DOHH2 (cell line): ENCODE measurements at regions not wholly inside any gene's neighbourhood (a gene's known extent, or its start where the extent isn't known, plus 50 kb on each side); places are given as distances from the start of the nearest gene placed in this dataset.

ENCODE experiments used
- H3F3A ChIP-seq: fragments of 200-600 bp; sonication (generic), shearing (Covaris generic); 2 replicates; pipeline ENCODE4 v1.6.0; 2016; ENCODE audit warnings: antibody characterized with exemption, mild to moderate bottlenecking; ENCODE audit not compliant: control insufficient read depth, insufficient read depth
- H3K27ac ChIP-seq: fragments of 200-600 bp; sonication (generic); 2 replicates; pipeline ENCODE4 v1.5.1; 2014; ENCODE audit warnings: low read depth, mild to moderate bottlenecking, low read length, moderate library complexity
- H3K27me3 ChIP-seq: fragments of 200-600 bp; sonication (generic); 2 replicates; pipeline ENCODE4 v1.6.1; 2014; ENCODE audit warnings: mild to moderate bottlenecking, low read length, mixed read lengths; ENCODE audit not compliant: control insufficient read depth
- H3K36me3 ChIP-seq: fragments of 200-600 bp; sonication (generic); 2 replicates; pipeline ENCODE4 v1.6.1; 2014; ENCODE audit warnings: mild to moderate bottlenecking, low read length, moderate library complexity, mixed read lengths; ENCODE audit not compliant: control insufficient read depth
- H3K4me1 ChIP-seq: fragments of 200-600 bp; sonication (generic); 2 replicates; pipeline ENCODE4 v1.6.1; 2014; ENCODE audit warnings: mild to moderate bottlenecking, low read length, mixed read lengths; ENCODE audit not compliant: control insufficient read depth
- H3K4me2 ChIP-seq: fragments of 200-600 bp; sonication (generic); 2 replicates; pipeline ENCODE4 v1.6.0; 2014; ENCODE audit warnings: mild to moderate bottlenecking, low read length, moderate library complexity
- H3K4me3 ChIP-seq: fragments of 200-600 bp; sonication (generic); 2 replicates; pipeline ENCODE4 v1.5.1; 2014; ENCODE audit warnings: mild to moderate bottlenecking, low read length, mixed read lengths
- H3K79me2 ChIP-seq: fragments of 200-600 bp; sonication (generic); 2 replicates; pipeline ENCODE4 v1.6.1; 2014; ENCODE audit warnings: mild to moderate bottlenecking, low read length, mixed read lengths; ENCODE audit not compliant: control insufficient read depth
- H3K9me2 ChIP-seq: fragments of 200-600 bp; sonication (generic); replicated peaks from 2 replicates; pipeline ENCODE4 v1.6.1; 2014; ENCODE audit warnings: mild to moderate bottlenecking, low read length, mixed read lengths; ENCODE audit not compliant: control insufficient read depth
- H3K9me3 ChIP-seq: fragments of 200-600 bp; sonication (generic); 2 replicates; pipeline ENCODE4 v1.6.1; 2014; ENCODE audit warnings: antibody characterized with exemption, low read length, mixed read lengths; ENCODE audit not compliant: control insufficient read depth, insufficient read depth
- H4K20me1 ChIP-seq: fragments of 200-600 bp; sonication (generic); 2 replicates; pipeline ENCODE4 v1.6.0; 2014; ENCODE audit warnings: low read depth, mild to moderate bottlenecking, antibody characterized with exemption, low read length, moderate library complexity; ENCODE audit not compliant: control insufficient read depth, insufficient read depth
- CTCF ChIP-seq: fragments of 200-600 bp; sonication (generic); IDR thresholded peaks from one replicate; pipeline ENCODE4 v1.5.1; 2014; ENCODE audit warnings: antibody characterized with exemption, mild to moderate bottlenecking, low read depth, low read length; ENCODE audit not compliant: poor library complexity, severe bottlenecking
- EZH2phosphoT487 ChIP-seq: fragments of 200-600 bp; sonication (generic); IDR thresholded peaks from 2 replicates; pipeline ENCODE4 v1.6.1; 2017; ENCODE audit warnings: borderline replicate concordance, mild to moderate bottlenecking, antibody characterized with exemption, low read length, moderate library complexity, mixed read lengths

GRCh38 chr5:93658044-93658443 is 75.0 kb downstream of the NR2F1 start:
- H3K4me2 ChIP-seq = no peak overlapping the region
- H3K27ac ChIP-seq = no peak overlapping the region
- H3K27me3 ChIP-seq = no peaks in the 10 kb centered on the region
- no peak for TF ChIP-seq CTCF
- TF ChIP-seq EZH2phosphoT487 = no peak
- H4K20me1 ChIP-seq = no peaks in the 10 kb centered on the region
- no peaks in the 10 kb centered on the region for H3F3A ChIP-seq
- no peaks in the 10 kb centered on the region for H3K79me2 ChIP-seq
- no peaks in the 10 kb centered on the region for H3K4me1 ChIP-seq
- H3K9me3 ChIP-seq = no peaks in the 10 kb centered on the region
- no peaks in the 10 kb centered on the region for H3K9me2 ChIP-seq
- H3K4me3 ChIP-seq = no peak overlapping the region
- H3K36me3 ChIP-seq = no peaks in the 10 kb centered on the region

- Histone ChIP-seq H3K4me3 (no peak overlapping the region), H4K20me1 (no peaks in the 10 kb centered on the region), H3K9me2 (no peaks in the 10 kb centered on the region), H3K27ac (no peak overlapping the region), H3K27me3 (no peaks in the 10 kb centered on the region), H3K4me2 (no peak overlapping the region), H3K9me3 (no peaks in the 10 kb centered on the region), H3K79me2 (no peaks in the 10 kb centered on the region), H3K36me3 (no peaks in the 10 kb centered on the region), H3K4me1 (peaks cover 10% of the 10 kb centered on the region), H3F3A (no peaks in the 10 kb centered on the region)
- TF ChIP-seq EZH2phosphoT487 = no peak
- TF ChIP-seq CTCF = no peak
These were observed 71.7 kb downstream of the NR2F1 start for GRCh38 chr5:93654676-93655075.

GRCh38 chr5:93653716-93654115 is 70.7 kb downstream of the NR2F1 start:
- Histone ChIP-seq H3K4me3 (no peak overlapping the region), H4K20me1 (no peaks in the 10 kb centered on the region), H3F3A (no peaks in the 10 kb centered on the region), H3K79me2 (no peaks in the 10 kb centered on the region), H3K27ac (no peak overlapping the region), H3K9me3 (no peaks in the 10 kb centered on the region), H3K36me3 (no peaks in the 10 kb centered on the region), H3K9me2 (no peaks in the 10 kb centered on the region), H3K27me3 (no peaks in the 10 kb centered on the region), H3K4me2 (no peak overlapping the region), H3K4me1 (peaks cover 15% of the 10 kb centered on the region)
- no peak for TF ChIP-seq EZH2phosphoT487
- TF ChIP-seq CTCF = no peak
